ENCODE measurements at regions not wholly inside any gene's neighbourhood (a gene's known extent, or its start where the extent isn't known, plus 50 kb on each side); places are given as distances from the start of the nearest gene placed in this dataset.

DNA sequence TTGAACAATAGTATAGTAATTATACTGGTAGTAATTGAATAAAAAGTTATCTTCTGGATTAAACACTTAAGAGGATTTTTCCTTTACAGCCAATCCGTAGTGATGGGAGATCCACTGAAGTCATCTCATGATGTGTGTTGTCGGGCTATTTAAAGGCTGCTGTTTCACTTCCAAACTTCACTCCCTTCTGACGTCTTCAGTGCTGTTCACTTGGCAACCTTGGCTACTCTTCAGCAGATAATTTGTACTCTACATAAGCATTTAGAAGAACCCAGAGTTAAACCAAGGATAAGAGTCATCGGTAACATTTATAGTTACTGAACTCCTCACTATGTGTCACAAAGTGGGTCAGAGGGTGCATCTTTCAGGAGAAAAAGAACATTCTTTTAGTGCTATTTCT lies 179.1 kb upstream of the EYA4 start:
- Histone ChIP-seq H3K4me1 (ENCODE audit: control insufficient read depth, insufficient read depth, low read length) (peaks cover 4% of the 10 kb centered on the region), H2AK9ac (replicated peaks; ENCODE audit: low read depth, low read length, poor library complexity) (no peak overlapping the region), H3K36me3 (ENCODE audit: control insufficient read depth, insufficient read depth, low read length) (no peaks in the 10 kb centered on the region), H3K4me2 (ENCODE audit: low read depth, low read length) (peak overlapping the region; percentile 44; the same call in 1 of the 2 replicates), H3K14ac (replicated peaks; ENCODE audit: low read depth, low read length) (no peak overlapping the region), H3K79me1 (ENCODE audit: low read depth in 1 of 2, low read length in 2 of 2) (no peaks in the 10 kb centered on the region), H3K4me3 (ENCODE audit: insufficient read depth, low read depth, low read length) (no peak overlapping the region), H2AK5ac (ENCODE audit: low read depth, low read length) (no peak overlapping the region), H2AFZ (replicated peaks; ENCODE audit: low read length, poor library complexity) (no peak overlapping the region), H2BK15ac (ENCODE audit: low read depth, low read length) (no peak overlapping the region), H3K56ac (ENCODE audit: extremely low read depth, insufficient read depth, low read length) (no peak overlapping the region), H3K27ac (ENCODE audit: insufficient read depth, low read length) (no peak overlapping the region), H3K9ac (ENCODE audit: low read depth, low read length) (no peak overlapping the region), H3K9me1 (ENCODE audit: insufficient read depth, low read length) (peaks cover 9% of the 10 kb centered on the region), H4K8ac (ENCODE audit: low read depth in 2 of 2, low read length in 2 of 2) (no peak overlapping the region), H2BK5ac (ENCODE audit: low read depth, low read length, poor library complexity, severe bottlenecking) (peak overlapping the region; percentile 65), H4K91ac (ENCODE audit: insufficient read depth, low read depth, low read length) (no peak overlapping the region), H3K23ac (ENCODE audit: low read depth, low read length) (no peak overlapping the region), H2BK20ac (ENCODE audit: low read depth, low read length) (no peak overlapping the region), H2BK120ac (ENCODE audit: low read depth, low read length) (no peak overlapping the region), H3K4ac (ENCODE audit: low read depth, low read length) (no peak overlapping the region), H3K9me3 (ENCODE audit: control insufficient read depth, insufficient read depth, low read length) (no peaks in the 10 kb centered on the region), H4K5ac (ENCODE audit: low read depth, low read length) (no peak overlapping the region), H3K18ac (ENCODE audit: low read depth, low read length) (no peak overlapping the region), H4K20me1 (ENCODE audit: insufficient read depth, low read length) (no peaks in the 10 kb centered on the region), H3K27me3 (ENCODE audit: control insufficient read depth, insufficient read depth, low read length) (no peaks in the 10 kb centered on the region)
- DNase-seq (peak; percentile 100), ATAC-seq (ENCODE audit: low read depth) (peak; percentile 98)
- no TSS peak for BruUV-seq (replicated peaks)
- CTCF ChIA-PET: no interaction called here
- POLR2A ChIA-PET (ENCODE audit: unreplicated experiment): no interaction called here
- dilution Hi-C loops (cut with HindIII; ENCODE audit: low sequenced_read_pairs, unreplicated experiment): no loop called here
- TF ChIP-seq FOS (IDR thresholded peaks at IDR 0.05; ENCODE audit: low read depth, low read length): 0 out of 2 replicates have a peak, but pooled peaks have one; percentile 60
- TF ChIP-seq, protein P1, sequence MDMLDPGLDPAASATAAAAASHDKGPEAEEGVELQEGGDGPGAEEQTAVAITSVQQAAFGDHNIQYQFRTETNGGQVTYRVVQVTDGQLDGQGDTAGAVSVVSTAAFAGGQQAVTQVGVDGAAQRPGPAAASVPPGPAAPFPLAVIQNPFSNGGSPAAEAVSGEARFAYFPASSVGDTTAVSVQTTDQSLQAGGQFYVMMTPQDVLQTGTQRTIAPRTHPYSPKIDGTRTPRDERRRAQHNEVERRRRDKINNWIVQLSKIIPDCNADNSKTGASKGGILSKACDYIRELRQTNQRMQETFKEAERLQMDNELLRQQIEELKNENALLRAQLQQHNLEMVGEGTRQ (IDR thresholded peaks at IDR 0.05; ENCODE audit: low read depth, low read length): no peak
- no peak for TF ChIP-seq RAD21 (IDR thresholded peaks at IDR 0.05; ENCODE audit: low read length)
- no peak for TF ChIP-seq NFE2L2 (IDR thresholded peaks at IDR 0.05; ENCODE audit: low read depth, low read length)
- TF ChIP-seq SMC3 (IDR thresholded peaks at IDR 0.05; ENCODE audit: low read depth, low read length): no peak
- 0 out of 2 replicates have a peak, but pooled peaks have one; percentile 33 for TF ChIP-seq CEBPB (IDR thresholded peaks at IDR 0.05; ENCODE audit: low read depth, low read length)
- TF ChIP-seq, protein P2, sequence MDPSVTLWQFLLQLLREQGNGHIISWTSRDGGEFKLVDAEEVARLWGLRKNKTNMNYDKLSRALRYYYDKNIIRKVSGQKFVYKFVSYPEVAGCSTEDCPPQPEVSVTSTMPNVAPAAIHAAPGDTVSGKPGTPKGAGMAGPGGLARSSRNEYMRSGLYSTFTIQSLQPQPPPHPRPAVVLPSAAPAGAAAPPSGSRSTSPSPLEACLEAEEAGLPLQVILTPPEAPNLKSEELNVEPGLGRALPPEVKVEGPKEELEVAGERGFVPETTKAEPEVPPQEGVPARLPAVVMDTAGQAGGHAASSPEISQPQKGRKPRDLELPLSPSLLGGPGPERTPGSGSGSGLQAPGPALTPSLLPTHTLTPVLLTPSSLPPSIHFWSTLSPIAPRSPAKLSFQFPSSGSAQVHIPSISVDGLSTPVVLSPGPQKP (IDR thresholded peaks at IDR 0.05; ENCODE audit: borderline replicate concordance, low read depth, low read length): no peak
- TF ChIP-seq RCOR1 (IDR thresholded peaks at IDR 0.05; ENCODE audit: insufficient replicate concordance, low read length): peak; percentile 23
- no peak for TF ChIP-seq MAFK (IDR thresholded peaks at IDR 0.05; ENCODE audit: low read depth, low read length)
- TF ChIP-seq CHD1 (IDR thresholded peaks at IDR 0.05; ENCODE audit: low read depth, low read length): no peak
- TF ChIP-seq POLR2A (IDR thresholded peaks at IDR 0.05; ENCODE audit: low read depth, low read length): peak; percentile 66; the same call in 1 of the 2 replicates
- no peak for TF ChIP-seq MXI1 (IDR thresholded peaks at IDR 0.05; ENCODE audit: borderline replicate concordance, low read depth, low read length)
- TF ChIP-seq BHLHE40 (IDR thresholded peaks at IDR 0.05; ENCODE audit: low read depth, low read length): no peak
- intact Hi-C loops (cut with micrococcal nuclease): no loop called here
- in situ Hi-C loops (cut with MboI; ENCODE audit: low sequenced_read_pairs): no loop called here
- WGBS, 2 experiments (ENCODE audit: extremely low coverage in 2 of 2, insufficient read length in 1 of 2): no CpG with 5 or more reads among the region's 4 CpGs

Measured in IMR-90 (cell line).